Sigmoid colon (tissue), 6 donors: ENCODE measurements at regions not wholly inside any gene's neighbourhood (a gene's known extent, or its start where the extent isn't known, plus 50 kb on each side); places are given as distances from the start of the nearest gene placed in this dataset.
"Not testable (repeated sequence)": the region's sequence is repeated elsewhere in the genome, so short reads cannot be mapped to it uniquely, and the experiment has no call there.

ENCODE experiments used
- DNase-seq: peaks from one replicate; pipeline ENCODE4 v3.0.0-alpha.2; 2019
- H3K27ac ChIP-seq, 4 donors: fragments of 200-600 bp; sonication (generic); one replicate each; pipeline ENCODE4 v1.5.1; 2016 to 2019; ENCODE audit warnings: mild to moderate bottlenecking in 1 of 4
- H3K27me3 ChIP-seq, 3 donors: fragments of 200-600 bp; sonication (generic); one replicate each; pipeline ENCODE4 v1.5.1; 2019; ENCODE audit warnings: mild to moderate bottlenecking in 1 of 3
- H3K36me3 ChIP-seq, 4 donors: fragments of 200-600 bp; sonication (generic); one replicate each; pipeline ENCODE4 v1.5.1; 2016 to 2019
- H3K4me1 ChIP-seq, 4 donors: fragments of 200-600 bp; sonication (generic); one replicate each; pipeline ENCODE4 v1.5.1; 2017 to 2019
- H3K4me3 ChIP-seq, 4 donors: fragments of 200-600 bp; sonication (generic); one replicate each; pipeline ENCODE4 v1.5.1; 2017 to 2019; ENCODE audit warnings: mild to moderate bottlenecking in 2 of 4, moderate library complexity in 1 of 4
- H3K9me3 ChIP-seq, 4 donors: fragments of 200-600 bp in 3 of 4; sonication (generic) in 3 of 4; one replicate each; pipeline versions ENCODE4 v1.5.1 to v1.6.1; 2013 to 2019
- CTCF ChIP-seq, 4 experiments: fragments of 450-650 bp in 3 of 4; fragments of 200-600 bp in 1 of 4; IDR thresholded peaks; one replicate each; pipeline ENCODE4 v1.5.1; 2016 to 2019; ENCODE audit warnings: antibody characterized with exemption in 4 of 4, mild to moderate bottlenecking in 3 of 4, moderate library complexity in 2 of 4
- EP300 ChIP-seq, 4 donors: sonication (generic); formaldehyde crosslinking; IDR thresholded peaks; one replicate each; pipeline ENCODE4 v1.6.1; 2017; ENCODE audit warnings: antibody characterized with exemption in 4 of 4
- POLR2A ChIP-seq, 2 donors: fragments of 450-650 bp; IDR thresholded peaks; one replicate each; pipeline ENCODE4 v1.6.1; 2016; ENCODE audit warnings: antibody characterized with exemption in 2 of 2, mild to moderate bottlenecking in 2 of 2, moderate library complexity in 2 of 2
- POLR2AphosphoS5 ChIP-seq, 4 donors: sonication (generic); formaldehyde crosslinking; IDR thresholded peaks; one replicate each; pipeline ENCODE4 v1.6.1; 2017; ENCODE audit warnings: antibody characterized with exemption in 4 of 4
- WGBS, 2 donors: extraction: QIAGEN DNeasy Blood & Tissue Kit; methylation state at CpG; one replicate each; pipeline ENCODE4 v1.1.7; 2013; 5-methylcytosine and 5-hydroxymethylcytosine counted together
- intact Hi-C: fragments of 100-400 bp; cut with DNase I; formaldehyde crosslinking; loops from one replicate; pipeline ENCODE4 v1.15.1; 2023
- donor health status: healthy with polysubstance abuse.
- donor health status: healthy.

DNA sequence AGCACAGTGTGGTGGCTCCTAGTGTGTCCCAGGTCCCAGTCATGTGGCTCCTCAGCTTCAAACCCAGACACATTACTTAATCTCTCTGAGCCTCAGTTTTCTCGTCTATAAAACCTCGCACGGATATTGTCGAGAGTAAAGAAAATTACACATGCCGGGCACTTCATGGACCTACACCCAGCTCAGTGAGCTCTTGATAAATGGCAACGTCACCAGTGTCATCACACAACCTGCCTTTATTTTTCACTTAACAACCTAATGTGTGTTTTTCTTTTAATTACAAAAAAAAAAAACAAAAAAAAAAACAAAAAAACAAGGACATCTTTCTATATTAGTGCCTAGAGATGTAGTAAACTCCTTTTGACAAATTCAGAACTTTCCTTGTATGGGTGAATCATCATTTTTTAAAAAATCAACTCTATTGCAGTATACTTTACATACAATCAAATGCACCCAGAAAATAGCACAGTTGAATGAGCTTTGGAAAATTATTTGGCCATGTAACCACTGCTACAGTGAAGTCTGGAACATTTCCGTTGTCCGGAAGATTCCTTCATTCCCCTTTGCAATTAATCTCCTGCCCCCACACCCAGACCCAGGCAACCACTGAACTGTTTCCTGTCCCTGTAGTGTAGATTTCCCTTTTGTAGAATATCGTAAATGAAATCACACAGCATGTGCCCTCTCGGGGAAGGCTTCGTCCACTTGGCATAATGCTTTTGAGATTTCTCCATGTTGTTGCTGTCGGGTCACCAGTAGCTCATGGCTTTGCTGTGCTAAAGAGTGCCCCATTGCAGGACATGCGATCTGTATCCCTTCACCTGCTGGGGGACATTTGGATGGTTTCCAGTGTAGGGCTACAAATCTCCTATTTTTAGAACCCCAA, 100.4 kb upstream of the LARP1 start:
- Histone ChIP-seq H3K27ac (peak overlapping the region in 3 of 4 donors; percentile 29 to 64 (median 48)), H3K4me1 (peaks cover 0 to 17% (median 11%) of the 10 kb centered on the region in 4 donors), H3K9me3 (no peaks in the 10 kb centered on the region), H3K27me3 (no peaks in the 10 kb centered on the region), H3K36me3 (no peaks in the 10 kb centered on the region), H3K4me3 (peak overlapping the region in 3 of 4 donors; percentile 22 to 34 (median 29))
- WGBS, 2 donors = 45 to 54% methylated on average over 13 of the region's 13 CpGs
- DNase-seq = no peak
- TF ChIP-seq EP300 (IDR thresholded peaks at IDR 0.05) (no peak), POLR2AphosphoS5 (IDR thresholded peaks at IDR 0.05) (no peak), POLR2A (IDR thresholded peaks at IDR 0.05) (no peak), CTCF (IDR thresholded peaks at IDR 0.05) (no peak)
- intact Hi-C loops = loop anchor here (5.0 to 10.0 kb wide), 2 partner anchors 208 to 290 kb away; partner anchors contain the start of gene MRPL22

GRCh38 chr5:154653764-154654485, 101.3 kb upstream of the LARP1 start:
- Histone ChIP-seq H3K4me3 (peak overlapping the region in 3 of 4 donors; percentile 22 to 34 (median 29)), H3K4me1 (peaks cover 0 to 17% (median 11%) of the 10 kb centered on the region in 4 donors), H3K9me3 (no peaks in the 10 kb centered on the region), H3K36me3 (no peaks in the 10 kb centered on the region), H3K27ac (peak overlapping the region in 3 of 4 donors; percentile 29 to 64 (median 48)), H3K27me3 (no peaks in the 10 kb centered on the region)
- DNase-seq = no peak
- intact Hi-C loops = loop anchor here (5.0 to 10.0 kb wide), 2 partner anchors 208 to 291 kb away; partner anchors contain the start of gene MRPL22
- TF ChIP-seq POLR2AphosphoS5 (IDR thresholded peaks at IDR 0.05) = no peak
- TF ChIP-seq EP300 (IDR thresholded peaks at IDR 0.05) = no peak
- TF ChIP-seq CTCF (IDR thresholded peaks at IDR 0.05) = no peak
- no peak for TF ChIP-seq POLR2A (IDR thresholded peaks at IDR 0.05)
- WGBS, 2 donors = 33 to 46% methylated on average over 4 of the region's 4 CpGs

- DNase-seq = no peak
- H3K36me3 ChIP-seq = no peaks in the 10 kb centered on the region
- WGBS, 2 donors = 27 to 71% methylated on average over 3 of the region's 3 CpGs
- H3K9me3 ChIP-seq = no peaks in the 10 kb centered on the region
- intact Hi-C loops = loop anchor here (5.0 to 10.0 kb wide), 2 partner anchors 209 to 291 kb away; partner anchors contain the start of gene MRPL22
- no peaks in the 10 kb centered on the region for H3K27me3 ChIP-seq
- H3K4me1 ChIP-seq = peaks cover 0 to 17% (median 11%) of the 10 kb centered on the region in 4 donors
- no peak overlapping the region for H3K4me3 ChIP-seq
- no peak for TF ChIP-seq POLR2A (IDR thresholded peaks at IDR 0.05)
- TF ChIP-seq POLR2AphosphoS5 (IDR thresholded peaks at IDR 0.05) = no peak
- TF ChIP-seq EP300 (IDR thresholded peaks at IDR 0.05) = no peak
- TF ChIP-seq CTCF (IDR thresholded peaks at IDR 0.05) = no peak
- H3K27ac ChIP-seq = no peak overlapping the region
Observed at GRCh38 chr5:154653418-154653763, 101.8 kb upstream of the LARP1 start.

- Histone ChIP-seq H3K27ac (no peak overlapping the region), H3K4me3 (no peak overlapping the region), H3K9me3 (no peaks in the 10 kb centered on the region), H3K4me1 (peaks cover 0 to 17% (median 11%) of the 10 kb centered on the region in 4 donors), H3K27me3 (no peaks in the 10 kb centered on the region), H3K36me3 (no peaks in the 10 kb centered on the region)
- intact Hi-C loops = loop anchor here (5.0 to 10.0 kb wide), 2 partner anchors 209 to 292 kb away; partner anchors contain the start of gene MRPL22
- TF ChIP-seq CTCF (IDR thresholded peaks at IDR 0.05) = no peak
- no peak for TF ChIP-seq POLR2A (IDR thresholded peaks at IDR 0.05)
- TF ChIP-seq POLR2AphosphoS5 (IDR thresholded peaks at IDR 0.05) = no peak
- no peak for TF ChIP-seq EP300 (IDR thresholded peaks at IDR 0.05)
- DNase-seq = no peak
- 66 to 80% methylated on average over 5 of the region's 5 CpGs for WGBS, 2 donors
Observed at GRCh38 chr5:154652746-154653417, 102.3 kb upstream of the LARP1 start.

DNA sequence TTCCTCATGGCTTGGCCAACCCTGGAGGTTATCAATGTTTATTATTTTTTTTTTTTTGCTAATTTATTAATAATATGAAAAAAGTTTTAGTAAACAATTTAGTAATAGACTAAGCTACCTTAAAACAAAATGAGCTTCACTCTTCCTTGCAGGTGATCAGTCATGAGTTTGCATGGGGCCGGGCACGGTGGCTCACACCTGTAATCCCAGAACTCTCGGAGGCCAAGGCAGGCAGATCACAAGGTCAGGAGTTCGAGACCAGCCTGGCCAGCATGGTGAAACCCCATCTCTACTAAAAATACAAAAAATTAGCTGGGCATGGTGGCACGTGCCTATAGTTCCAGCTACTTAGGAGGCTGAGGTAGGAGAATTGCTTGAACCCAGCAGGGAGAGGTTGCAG, 103.4 kb upstream of the LARP1 start:
- not testable (repeated sequence) for H3K27ac ChIP-seq, H3K27me3 ChIP-seq, H3K9me3 ChIP-seq, H3K4me3 ChIP-seq, DNase-seq, H3K36me3 ChIP-seq
- peaks cover 0 to 26% (median 18%) of the 10 kb centered on the region in 4 donors for H3K4me1 ChIP-seq
- 90 to 92% methylated on average over 5 of the region's 5 CpGs for WGBS, 2 donors
- intact Hi-C loops = loop anchor here (5.0 to 10.0 kb wide), 2 partner anchors 211 to 293 kb away; partner anchors contain the start of gene MRPL22
